ENCODE measurements at regions not wholly inside any gene's neighbourhood (a gene's known extent, or its start where the extent isn't known, plus 50 kb on each side); places are given as distances from the start of the nearest gene placed in this dataset.

GRCh38 chr2:41657226-41657625 lies 390.6 kb upstream of the PKDCC start:
- H3K4me3 ChIP-seq (ENCODE audit: low read length) = no peak overlapping the region
- no peaks in the 10 kb centered on the region for H3K27me3 ChIP-seq (replicated peaks; ENCODE audit: insufficient read depth, low read length)
- TF ChIP-seq CTCF (IDR thresholded peaks at IDR 0.05; ENCODE audit: low read length) (no peak), EZH2phosphoT487 (IDR thresholded peaks at IDR 0.05; ENCODE audit: low read length) (no peak), EZH2 (optimal IDR thresholded peaks at IDR 0.05; ENCODE audit: low read depth, low read length) (no peak)
- no peaks in the 10 kb centered on the region for H3K9me2 ChIP-seq (replicated peaks; ENCODE audit: insufficient read depth, low read length)
- DNase-seq = no peak
- no peak overlapping the region for H2AFZ ChIP-seq (ENCODE audit: low read length)
- no peak overlapping the region for H3K4me2 ChIP-seq (ENCODE audit: low read depth, low read length)
- no peaks in the 10 kb centered on the region for H3F3A ChIP-seq (ENCODE audit: insufficient read depth, low read length)
- H3K27ac ChIP-seq (ENCODE audit: low read length) = no peak overlapping the region
- no peaks in the 10 kb centered on the region for H3K4me1 ChIP-seq (ENCODE audit: low read length)
- no peaks in the 10 kb centered on the region for H3K36me3 ChIP-seq (replicated peaks; ENCODE audit: insufficient read depth, low read length)
- H3K79me2 ChIP-seq (ENCODE audit: low read length) = no peaks in the 10 kb centered on the region
- no peak overlapping the region for H3K9ac ChIP-seq (ENCODE audit: low read length)
- no peaks in the 10 kb centered on the region for H3K9me3 ChIP-seq (replicated peaks; ENCODE audit: insufficient read depth, low read length)
- no peaks in the 10 kb centered on the region for H4K20me1 ChIP-seq (ENCODE audit: insufficient read depth, low read length)

- Histone ChIP-seq H4K20me1 (ENCODE audit: insufficient read depth, low read length) (no peaks in the 10 kb centered on the region), H3K36me3 (replicated peaks; ENCODE audit: insufficient read depth, low read length) (no peaks in the 10 kb centered on the region), H2AFZ (ENCODE audit: low read length) (no peak overlapping the region), H3K4me1 (ENCODE audit: low read length) (no peaks in the 10 kb centered on the region), H3K9me2 (replicated peaks; ENCODE audit: insufficient read depth, low read length) (no peaks in the 10 kb centered on the region), H3K4me2 (ENCODE audit: low read depth, low read length) (no peak overlapping the region), H3K79me2 (ENCODE audit: low read length) (no peaks in the 10 kb centered on the region), H3K4me3 (ENCODE audit: low read length) (no peak overlapping the region), H3F3A (ENCODE audit: insufficient read depth, low read length) (no peaks in the 10 kb centered on the region), H3K9me3 (replicated peaks; ENCODE audit: insufficient read depth, low read length) (no peaks in the 10 kb centered on the region), H3K27ac (ENCODE audit: low read length) (no peak overlapping the region), H3K27me3 (replicated peaks; ENCODE audit: insufficient read depth, low read length) (no peaks in the 10 kb centered on the region), H3K9ac (ENCODE audit: low read length) (no peak overlapping the region)
- no peak for DNase-seq
- no peak for TF ChIP-seq CTCF (IDR thresholded peaks at IDR 0.05; ENCODE audit: low read length)
- TF ChIP-seq EZH2phosphoT487 (IDR thresholded peaks at IDR 0.05; ENCODE audit: low read length) = no peak
- TF ChIP-seq EZH2 (optimal IDR thresholded peaks at IDR 0.05; ENCODE audit: low read depth, low read length) = no peak
Measured at GRCh38 chr2:41659758-41660157, 388.1 kb upstream of the PKDCC start.

GRCh38 chr2:41662461-41662860 lies 385.4 kb upstream of the PKDCC start:
- H3K79me2 ChIP-seq (ENCODE audit: low read length) = no peaks in the 10 kb centered on the region
- H3F3A ChIP-seq (ENCODE audit: insufficient read depth, low read length) = no peaks in the 10 kb centered on the region
- H3K27ac ChIP-seq (ENCODE audit: low read length) = no peak overlapping the region
- no peaks in the 10 kb centered on the region for H3K27me3 ChIP-seq (replicated peaks; ENCODE audit: insufficient read depth, low read length)
- H3K4me2 ChIP-seq (ENCODE audit: low read depth, low read length) = no peak overlapping the region
- no peaks in the 10 kb centered on the region for H3K9me2 ChIP-seq (replicated peaks; ENCODE audit: insufficient read depth, low read length)
- H3K4me1 ChIP-seq (ENCODE audit: low read length) = no peaks in the 10 kb centered on the region
- no peaks in the 10 kb centered on the region for H3K9me3 ChIP-seq (replicated peaks; ENCODE audit: insufficient read depth, low read length)
- H4K20me1 ChIP-seq (ENCODE audit: insufficient read depth, low read length) = no peaks in the 10 kb centered on the region
- no peak for DNase-seq
- H3K4me3 ChIP-seq (ENCODE audit: low read length) = no peak overlapping the region
- TF ChIP-seq CTCF (IDR thresholded peaks at IDR 0.05; ENCODE audit: low read length) = no peak
- TF ChIP-seq EZH2phosphoT487 (IDR thresholded peaks at IDR 0.05; ENCODE audit: low read length) = no peak
- no peak for TF ChIP-seq EZH2 (optimal IDR thresholded peaks at IDR 0.05; ENCODE audit: low read depth, low read length)
- H2AFZ ChIP-seq (ENCODE audit: low read length) = no peak overlapping the region
- H3K36me3 ChIP-seq (replicated peaks; ENCODE audit: insufficient read depth, low read length) = no peaks in the 10 kb centered on the region
- no peak overlapping the region for H3K9ac ChIP-seq (ENCODE audit: low read length)

All from MM.1S (cell line).